ENCODE measurements at regions not wholly inside any gene's neighbourhood (a gene's known extent, or its start where the extent isn't known, plus 50 kb on each side); places are given as distances from the start of the nearest gene placed in this dataset.

- 55 to 83% (median 71%) methylated on average over 1 of the region's 1 CpG for WGBS, 4 donors
- intact Hi-C loops (cut with DNase I), result no loop called here
- Histone ChIP-seq H3K27me3 (no peaks in the 10 kb centered on the region), H3K4me1 (replicated peaks in 1 of 2) (peaks cover 0 to 4% of the 10 kb centered on the region in 2 donors), H3K36me3 (replicated peaks in 1 of 2) (no peaks in the 10 kb centered on the region), H3K4me3 (no peak overlapping the region), H3K27ac (no peak overlapping the region), H3K9me3 (replicated peaks in 1 of 3) (no peaks in the 10 kb centered on the region)
- TF ChIP-seq CTCF (IDR thresholded peaks at IDR 0.05) (no peak), POLR2A (IDR thresholded peaks at IDR 0.05) (no peak)
- no peak for DNase-seq
Observed at GRCh38 chr4:71232056-71232430, 106.8 kb upstream of the SLC4A4 start.

- DNase-seq, result no peak
- intact Hi-C loops (cut with DNase I), result no loop called here
- no peak overlapping the region for H3K27ac ChIP-seq
- 21 to 29% (median 26%) methylated on average over 1 of the region's 1 CpG for WGBS, 4 donors
- H3K27me3 ChIP-seq, result no peaks in the 10 kb centered on the region
- no peaks in the 10 kb centered on the region for H3K9me3 ChIP-seq (replicated peaks in 1 of 3)
- no peaks in the 10 kb centered on the region for H3K36me3 ChIP-seq (replicated peaks in 1 of 2)
- no peak overlapping the region for H3K4me3 ChIP-seq
- H3K4me1 ChIP-seq (replicated peaks in 1 of 2), result peaks cover 0 to 4% of the 10 kb centered on the region in 2 donors
- TF ChIP-seq CTCF (IDR thresholded peaks at IDR 0.05) (no peak), POLR2A (IDR thresholded peaks at IDR 0.05) (no peak)
Observed at GRCh38 chr4:71232846-71233245, 106.0 kb upstream of the SLC4A4 start.

GRCh38 chr4:71235311-71236201 lies 103.3 kb upstream of the SLC4A4 start:
- no peak overlapping the region for H3K4me3 ChIP-seq
- no peak for TF ChIP-seq CTCF (IDR thresholded peaks at IDR 0.05)
- no peak for TF ChIP-seq POLR2A (IDR thresholded peaks at IDR 0.05)
- H3K9me3 ChIP-seq (replicated peaks in 1 of 3), result no peaks in the 10 kb centered on the region
- no peak overlapping the region for H3K27ac ChIP-seq
- DNase-seq, result no peak
- no peaks in the 10 kb centered on the region for H3K27me3 ChIP-seq
- no peaks in the 10 kb centered on the region for H3K4me1 ChIP-seq (replicated peaks in 1 of 2)
- H3K36me3 ChIP-seq (replicated peaks in 1 of 2), result no peaks in the 10 kb centered on the region
- intact Hi-C loops (cut with DNase I), result no loop called here
- 61 to 65% (median 63%) methylated on average over 12 of the region's 12 CpGs for WGBS, 4 donors

- Histone ChIP-seq H3K27ac (no peak overlapping the region), H3K4me3 (no peak overlapping the region), H3K9me3 (replicated peaks in 1 of 3) (no peaks in the 10 kb centered on the region), H3K27me3 (no peaks in the 10 kb centered on the region), H3K4me1 (replicated peaks in 1 of 2) (no peaks in the 10 kb centered on the region), H3K36me3 (replicated peaks in 1 of 2) (no peaks in the 10 kb centered on the region)
- intact Hi-C loops (cut with DNase I), result no loop called here
- WGBS, 4 donors, result 80 to 93% (median 84%) methylated on average over 4 of the region's 4 CpGs
- TF ChIP-seq POLR2A (IDR thresholded peaks at IDR 0.05) (no peak), CTCF (IDR thresholded peaks at IDR 0.05) (no peak)
- DNase-seq, result no peak
Observed at GRCh38 chr4:71236226-71236625, 102.6 kb upstream of the SLC4A4 start.
